Glutamatergic neuron (in vitro differentiated cells): ENCODE measurements at regions not wholly inside any gene's neighbourhood (a gene's known extent, or its start where the extent isn't known, plus 50 kb on each side); places are given as distances from the start of the nearest gene placed in this dataset.

Source experiments
- DNase-seq: peaks from one replicate; pipeline ENCODE4 v3.0.0; 2022
- H3K27ac Mint-ChIP-seq: one replicate; pipeline ENCODE4 v1.8.0; 2020; ENCODE audit warnings: mild to moderate bottlenecking, mixed read lengths, inconsistent platforms; ENCODE audit not compliant: unreplicated experiment
- H3K27me3 Mint-ChIP-seq: one replicate; pipeline ENCODE4 v1.8.0; 2020; ENCODE audit warnings: mild to moderate bottlenecking, moderate library complexity, mixed read lengths, inconsistent platforms; ENCODE audit not compliant: unreplicated experiment
- H3K36me3 Mint-ChIP-seq: one replicate; pipeline ENCODE4 v1.8.0; 2020; ENCODE audit warnings: mild to moderate bottlenecking, mixed read lengths, inconsistent platforms; ENCODE audit not compliant: unreplicated experiment
- H3K4me1 Mint-ChIP-seq: one replicate; pipeline ENCODE4 v1.8.0; 2020; ENCODE audit warnings: mild to moderate bottlenecking, low read depth, mixed read lengths, inconsistent platforms; ENCODE audit not compliant: unreplicated experiment
- H3K4me3 Mint-ChIP-seq: one replicate; pipeline ENCODE4 v1.8.0; 2020; ENCODE audit warnings: mild to moderate bottlenecking, mixed read lengths, inconsistent platforms; ENCODE audit not compliant: unreplicated experiment
- H3K9me3 Mint-ChIP-seq: one replicate; pipeline ENCODE4 v1.8.0; 2020; ENCODE audit warnings: mild to moderate bottlenecking, moderate library complexity, mixed read lengths, inconsistent platforms; ENCODE audit not compliant: unreplicated experiment
- CTCF ChIP-seq: fragments of 200-600 bp; sonication (generic); IDR thresholded peaks from one replicate; pipeline ENCODE4 v1.5.0; 2021; ENCODE audit not compliant: partially characterized antibody, unreplicated experiment

GRCh38 chr2:37469126-37469525 is 124.7 kb downstream of the QPCT start:
- no peak for DNase-seq
- no peaks in the 10 kb centered on the region for H3K4me1 Mint-ChIP-seq
- peaks cover 2% of the 10 kb centered on the region for H3K9me3 Mint-ChIP-seq
- no peak overlapping the region for H3K4me3 Mint-ChIP-seq
- no peak for TF ChIP-seq CTCF
- no peaks in the 10 kb centered on the region for H3K27me3 Mint-ChIP-seq
- no peaks in the 10 kb centered on the region for H3K36me3 Mint-ChIP-seq
- H3K27ac Mint-ChIP-seq: no peak overlapping the region

GRCh38 chr2:37471104-37471503 is 126.7 kb downstream of the QPCT start:
- TF ChIP-seq CTCF: no peak
- DNase-seq: no peak
- Mint-ChIP-seq H3K9me3 (peaks cover 2% of the 10 kb centered on the region), H3K36me3 (no peaks in the 10 kb centered on the region), H3K4me3 (no peak overlapping the region), H3K27me3 (no peaks in the 10 kb centered on the region), H3K4me1 (no peaks in the 10 kb centered on the region), H3K27ac (no peak overlapping the region)

GRCh38 chr2:37471994-37472393 is 127.6 kb downstream of the QPCT start:
- H3K4me3 Mint-ChIP-seq: no peak overlapping the region
- no peaks in the 10 kb centered on the region for H3K36me3 Mint-ChIP-seq
- H3K4me1 Mint-ChIP-seq: no peaks in the 10 kb centered on the region
- no peak overlapping the region for H3K27ac Mint-ChIP-seq
- no peak for TF ChIP-seq CTCF
- no peaks in the 10 kb centered on the region for H3K27me3 Mint-ChIP-seq
- peaks cover 2% of the 10 kb centered on the region for H3K9me3 Mint-ChIP-seq
- no peak for DNase-seq

GRCh38 chr2:37472959-37473358 is 128.5 kb downstream of the QPCT start:
- Mint-ChIP-seq H3K36me3 (no peaks in the 10 kb centered on the region), H3K27ac (no peak overlapping the region), H3K4me1 (no peaks in the 10 kb centered on the region), H3K9me3 (peaks cover 2% of the 10 kb centered on the region), H3K27me3 (no peaks in the 10 kb centered on the region), H3K4me3 (no peak overlapping the region)
- no peak for DNase-seq
- no peak for TF ChIP-seq CTCF

GRCh38 chr2:37476411-37476810 is 132.0 kb downstream of the QPCT start:
- Mint-ChIP-seq H3K36me3 (peaks cover 5% of the 10 kb centered on the region), H3K27me3 (no peaks in the 10 kb centered on the region), H3K9me3 (peaks cover 2% of the 10 kb centered on the region), H3K4me3 (no peak overlapping the region), H3K27ac (no peak overlapping the region), H3K4me1 (peaks cover 2% of the 10 kb centered on the region)
- TF ChIP-seq CTCF: no peak
- no peak for DNase-seq
